Mammary epithelial cell (primary cell): ENCODE measurements at regions not wholly inside any gene's neighbourhood (a gene's known extent, or its start where the extent isn't known, plus 50 kb on each side); places are given as distances from the start of the nearest gene placed in this dataset.
"Not testable (repeated sequence)": the region's sequence is repeated elsewhere in the genome, so short reads cannot be mapped to it uniquely, and the experiment has no call there.

ENCODE experiments used
- CTCF ChIP-seq, 2 donors: IDR thresholded peaks in 1 of 2; conservative IDR thresholded peaks in 1 of 2; 2 replicates each; pipeline ENCODE4 v1.5.1; 2011 to 2012; ENCODE audit warnings: inconsistent platforms in 2 of 2, low read length in 2 of 2, mild to moderate bottlenecking in 2 of 2, control low read depth in 1 of 2, low read depth in 1 of 2; ENCODE audit not compliant: insufficient read depth in 1 of 2; ENCODE audit errors: extremely low read depth in 1 of 2
- EZH2 ChIP-seq: IDR thresholded peaks from 2 replicates; pipeline ENCODE4 v1.6.1; 2012; ENCODE audit warnings: low read length, inconsistent platforms, borderline replicate concordance

GRCh38 chr2:65600871-65601270, 168.5 kb upstream of the SPRED2 start:
- TF ChIP-seq CTCF (conservative IDR thresholded peaks at IDR 0.05 in 1 of 2, IDR thresholded peaks at IDR 0.05 in 1 of 2; ENCODE audit: extremely low read depth in 1 of 2, insufficient read depth in 1 of 2, low read depth in 1 of 2, low read length in 2 of 2); EZH2: not testable (repeated sequence)
